ENCODE measurements at regions not wholly inside any gene's neighbourhood (a gene's known extent, or its start where the extent isn't known, plus 50 kb on each side); places are given as distances from the start of the nearest gene placed in this dataset.

DNA sequence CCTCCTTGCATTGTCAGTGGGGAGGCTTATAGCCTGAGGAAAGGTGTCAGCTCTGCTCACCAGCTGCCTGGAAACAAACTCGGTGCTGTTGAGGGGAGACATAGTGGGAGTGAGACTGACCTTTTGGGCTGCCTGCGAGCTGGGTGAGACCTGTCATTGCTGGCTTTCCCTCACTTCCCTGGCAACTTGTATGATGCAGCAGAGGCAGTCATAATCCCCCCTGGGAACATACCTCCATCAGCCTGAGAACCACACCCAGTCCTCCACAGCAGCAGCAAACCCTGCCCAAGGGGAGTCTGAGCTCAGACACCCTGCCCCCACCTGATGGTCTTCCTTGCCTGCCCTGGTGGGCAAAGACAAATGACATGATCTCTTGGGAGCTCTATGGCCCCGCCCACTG lies 521.2 kb upstream of the IMPG1 start:
- ChIA-PET POLR2A (no interaction called here), CTCF (no interaction called here)
- Histone ChIP-seq H3K4me3 (ENCODE audit: low read depth, low read length) (no peak overlapping the region), H3K27me3 (ENCODE audit: control insufficient read depth, insufficient read depth, low read length) (no peaks in the 10 kb centered on the region), H3K36me3 (ENCODE audit: control insufficient read depth, insufficient read depth, low read length) (no peaks in the 10 kb centered on the region)
- DNase-seq (ENCODE audit: low read depth) = no peak
- TF ChIP-seq, protein P1, sequence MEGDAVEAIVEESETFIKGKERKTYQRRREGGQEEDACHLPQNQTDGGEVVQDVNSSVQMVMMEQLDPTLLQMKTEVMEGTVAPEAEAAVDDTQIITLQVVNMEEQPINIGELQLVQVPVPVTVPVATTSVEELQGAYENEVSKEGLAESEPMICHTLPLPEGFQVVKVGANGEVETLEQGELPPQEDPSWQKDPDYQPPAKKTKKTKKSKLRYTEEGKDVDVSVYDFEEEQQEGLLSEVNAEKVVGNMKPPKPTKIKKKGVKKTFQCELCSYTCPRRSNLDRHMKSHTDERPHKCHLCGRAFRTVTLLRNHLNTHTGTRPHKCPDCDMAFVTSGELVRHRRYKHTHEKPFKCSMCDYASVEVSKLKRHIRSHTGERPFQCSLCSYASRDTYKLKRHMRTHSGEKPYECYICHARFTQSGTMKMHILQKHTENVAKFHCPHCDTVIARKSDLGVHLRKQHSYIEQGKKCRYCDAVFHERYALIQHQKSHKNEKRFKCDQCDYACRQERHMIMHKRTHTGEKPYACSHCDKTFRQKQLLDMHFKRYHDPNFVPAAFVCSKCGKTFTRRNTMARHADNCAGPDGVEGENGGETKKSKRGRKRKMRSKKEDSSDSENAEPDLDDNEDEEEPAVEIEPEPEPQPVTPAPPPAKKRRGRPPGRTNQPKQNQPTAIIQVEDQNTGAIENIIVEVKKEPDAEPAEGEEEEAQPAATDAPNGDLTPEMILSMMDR (IDR thresholded peaks at IDR 0.05; ENCODE audit: insufficient read depth, low read depth, low read length) = no peak

DNA sequence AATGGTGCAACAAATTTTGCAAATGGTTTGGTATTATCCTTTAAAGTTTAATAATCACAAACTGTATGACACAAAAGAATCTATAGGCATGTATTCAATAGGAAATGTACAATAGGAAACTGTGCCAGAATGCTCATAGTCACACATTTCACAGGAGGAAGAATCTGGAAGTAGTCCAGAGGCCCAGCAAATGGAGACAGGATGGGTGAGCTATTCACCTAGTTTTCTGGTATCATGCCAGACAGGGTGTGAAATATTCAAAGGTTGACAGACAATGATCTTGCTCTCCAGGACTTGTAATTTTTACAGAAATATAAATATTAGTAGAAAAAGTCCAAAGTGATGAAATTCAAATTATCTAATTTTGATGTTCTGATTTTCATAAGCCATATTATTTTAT lies 520.1 kb upstream of the IMPG1 start:
- TF ChIP-seq, protein P1 (IDR thresholded peaks at IDR 0.05; ENCODE audit: insufficient read depth, low read depth, low read length) = no peak

GRCh38 chr6:76587271-76587670 lies 514.8 kb upstream of the IMPG1 start:
- ChIA-PET CTCF (no interaction called here), POLR2A (no interaction called here)
- Histone ChIP-seq H3K36me3 (ENCODE audit: control insufficient read depth, insufficient read depth, low read length) (no peaks in the 10 kb centered on the region), H3K4me3 (ENCODE audit: low read depth, low read length) (no peak overlapping the region), H3K27me3 (ENCODE audit: control insufficient read depth, insufficient read depth, low read length) (no peaks in the 10 kb centered on the region)
- TF ChIP-seq, protein P1 (IDR thresholded peaks at IDR 0.05; ENCODE audit: insufficient read depth, low read depth, low read length) = no peak
- DNase-seq (ENCODE audit: low read depth) = no peak

More for the DNA sequence above, 520.1 kb upstream of the IMPG1 start:
- CTCF ChIA-PET = no interaction called here
- DNase-seq (ENCODE audit: low read depth) = no peak
- Histone ChIP-seq H3K4me3 (ENCODE audit: low read depth, low read length) (no peak overlapping the region), H3K36me3 (ENCODE audit: control insufficient read depth, insufficient read depth, low read length) (no peaks in the 10 kb centered on the region), H3K27me3 (ENCODE audit: control insufficient read depth, insufficient read depth, low read length) (no peaks in the 10 kb centered on the region)
- POLR2A ChIA-PET = no interaction called here

- TF ChIP-seq, protein P1 (IDR thresholded peaks at IDR 0.05; ENCODE audit: insufficient read depth, low read depth, low read length) = no peak
- no peak for DNase-seq (ENCODE audit: low read depth)
- Histone ChIP-seq H3K36me3 (ENCODE audit: control insufficient read depth, insufficient read depth, low read length) (no peaks in the 10 kb centered on the region), H3K27me3 (ENCODE audit: control insufficient read depth, insufficient read depth, low read length) (no peaks in the 10 kb centered on the region), H3K4me3 (ENCODE audit: low read depth, low read length) (no peak overlapping the region)
- POLR2A ChIA-PET = no interaction called here
- CTCF ChIA-PET = no interaction called here
Observed at GRCh38 chr6:76584121-76584520, 511.7 kb upstream of the IMPG1 start.

- no peak for DNase-seq (ENCODE audit: low read depth)
- CTCF ChIA-PET = no interaction called here
- Histone ChIP-seq H3K36me3 (ENCODE audit: control insufficient read depth, insufficient read depth, low read length) (no peaks in the 10 kb centered on the region), H3K4me3 (ENCODE audit: low read depth, low read length) (no peak overlapping the region), H3K27me3 (ENCODE audit: control insufficient read depth, insufficient read depth, low read length) (no peaks in the 10 kb centered on the region)
- TF ChIP-seq, protein P1 (IDR thresholded peaks at IDR 0.05; ENCODE audit: insufficient read depth, low read depth, low read length) = no peak
- POLR2A ChIA-PET = no interaction called here
Observed at GRCh38 chr6:76578746-76579145, 506.3 kb upstream of the IMPG1 start.

Data from BJ (cell line).